NCI-H1417 (cell line): ENCODE measurements at regions not wholly inside any gene's neighbourhood (a gene's known extent, or its start where the extent isn't known, plus 50 kb on each side); places are given as distances from the start of the nearest gene placed in this dataset.
A peak's percentile ranks its signal among the peaks of the same experiment; 100 is the strongest.

Experiments
- DNase-seq, 3 experiments: peaks; one replicate each; lab custom pipeline; 2025; lab: John Stamatoyannopoulos, UW

GRCh38 chr2:120587997-120588336 is 147.7 kb upstream of the GLI2 start:
- no peak for DNase-seq

GRCh38 chr2:120589771-120590608 is 145.7 kb upstream of the GLI2 start:
- DNase-seq: no peak

GRCh38 chr2:120590841-120591240 is 144.8 kb upstream of the GLI2 start:
- DNase-seq: no peak

GRCh38 chr2:120591572-120591971 is 144.1 kb upstream of the GLI2 start:
- DNase-seq: no peak

- no peak for DNase-seq
Observed at GRCh38 chr2:120592084-120592483, 143.6 kb upstream of the GLI2 start.

- no peak for DNase-seq
Observed at GRCh38 chr2:120593921-120594686, 141.6 kb upstream of the GLI2 start.

GRCh38 chr2:120594856-120595685 is 140.6 kb upstream of the GLI2 start:
- no peak for DNase-seq

- no peak for DNase-seq
Observed at GRCh38 chr2:120595739-120596138, 139.9 kb upstream of the GLI2 start.

GRCh38 chr2:120596191-120596811 is 139.4 kb upstream of the GLI2 start:
- no peak for DNase-seq

GRCh38 chr2:120596990-120597594 is 138.6 kb upstream of the GLI2 start:
- no peak for DNase-seq

GRCh38 chr2:120597595-120598193 is 138.0 kb upstream of the GLI2 start:
- no peak for DNase-seq

GRCh38 chr2:120598416-120598815 is 137.3 kb upstream of the GLI2 start:
- no peak for DNase-seq

- peak in 2 of 3 experiments; percentile 9 to 27 for DNase-seq
Observed at GRCh38 chr2:120599072-120599471, 136.6 kb upstream of the GLI2 start.

- peak in 1 of 3 experiments; percentile 61 for DNase-seq
Observed at GRCh38 chr2:120599656-120600055, 136.0 kb upstream of the GLI2 start.

- DNase-seq: no peak
Observed at GRCh38 chr2:120600335-120600734, 135.3 kb upstream of the GLI2 start.

- DNase-seq: no peak
Observed at GRCh38 chr2:120600786-120601185, 134.9 kb upstream of the GLI2 start.

GRCh38 chr2:120601566-120601965 is 134.1 kb upstream of the GLI2 start:
- no peak for DNase-seq

- no peak for DNase-seq
Observed at GRCh38 chr2:120602251-120602650, 133.4 kb upstream of the GLI2 start.

- no peak for DNase-seq
Observed at GRCh38 chr2:120604767-120605166, 130.9 kb upstream of the GLI2 start.

- DNase-seq: peak; percentile 53 to 80 (median 68)
Observed at GRCh38 chr2:120605231-120605935, 130.3 kb upstream of the GLI2 start.
